MM.1S (cell line): ENCODE measurements at regions not wholly inside any gene's neighbourhood (a gene's known extent, or its start where the extent isn't known, plus 50 kb on each side); places are given as distances from the start of the nearest gene placed in this dataset.

Experiments
- CTCF ChIP-seq: fragments of 300-600 bp; sonication (generic); IDR thresholded peaks from 2 replicates; pipeline ENCODE4 v1.5.1; 2016; ENCODE audit warnings: antibody characterized with exemption, low read length, mixed read lengths
- EZH2phosphoT487 ChIP-seq: fragments of 300-600 bp; sonication (generic); IDR thresholded peaks from 2 replicates; pipeline ENCODE4 v1.6.1; 2018; ENCODE audit warnings: antibody characterized with exemption, low read length

GRCh38 chr15:93941697-93942096, 289.7 kb upstream of the MCTP2 start:
- TF ChIP-seq CTCF (no peak), EZH2phosphoT487 (no peak)
